Activated T-cell treated with anti-CD3 and anti-CD28 coated beads for 48 hours (primary cell): ENCODE measurements at regions not wholly inside any gene's neighbourhood (a gene's known extent, or its start where the extent isn't known, plus 50 kb on each side); places are given as distances from the start of the nearest gene placed in this dataset.
"Not testable (repeated sequence)": the region's sequence is repeated elsewhere in the genome, so short reads cannot be mapped to it uniquely, and the experiment has no call there.

Experiments
- DNase-seq: peaks from one replicate; pipeline ENCODE4 v3.0.0-alpha.2; 2020; ENCODE audit warnings: low read depth

GRCh38 chr2:43018179-43019024 lies 208.0 kb downstream of the ZFP36L2 start:
- no peak for DNase-seq

GRCh38 chr2:43013821-43014345 lies 212.5 kb downstream of the ZFP36L2 start:
- DNase-seq = no peak

DNA sequence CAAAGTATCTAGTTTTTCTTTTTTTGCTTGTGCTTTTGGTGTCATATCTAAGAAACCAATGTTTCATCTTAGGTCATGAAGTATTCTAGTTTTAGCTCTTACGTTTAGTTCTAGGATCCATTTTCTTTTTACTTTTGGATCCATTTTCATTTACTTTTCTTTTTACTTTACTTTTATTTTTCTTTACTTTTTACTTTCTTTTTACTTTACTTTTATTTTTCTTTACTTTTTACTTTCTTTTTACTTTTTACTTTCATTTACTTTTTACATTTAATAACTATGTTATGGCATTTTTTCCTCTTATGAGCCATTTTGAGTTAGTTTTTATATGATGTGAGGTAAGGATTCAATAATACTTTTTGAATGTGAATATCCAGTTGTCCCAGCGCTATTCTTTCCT lies 213.4 kb downstream of the ZFP36L2 start:
- no peak for DNase-seq

DNA sequence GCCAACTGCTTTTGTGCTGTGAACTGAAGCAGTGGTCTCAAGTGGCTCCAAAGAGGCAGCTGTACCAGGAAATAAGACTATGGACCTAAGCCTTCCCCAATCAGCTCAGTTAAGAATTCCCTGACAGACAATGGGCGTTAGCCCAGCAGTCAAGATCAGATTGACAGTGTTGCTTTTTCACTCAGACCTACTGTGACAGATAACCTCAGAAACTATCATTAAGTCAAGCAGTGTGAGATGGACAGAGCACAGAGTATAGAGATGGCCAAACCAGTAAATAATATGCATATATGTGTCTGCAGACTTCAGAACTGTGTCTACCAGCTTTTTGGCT lies 215.3 kb downstream of the ZFP36L2 start:
- no peak for DNase-seq

DNA sequence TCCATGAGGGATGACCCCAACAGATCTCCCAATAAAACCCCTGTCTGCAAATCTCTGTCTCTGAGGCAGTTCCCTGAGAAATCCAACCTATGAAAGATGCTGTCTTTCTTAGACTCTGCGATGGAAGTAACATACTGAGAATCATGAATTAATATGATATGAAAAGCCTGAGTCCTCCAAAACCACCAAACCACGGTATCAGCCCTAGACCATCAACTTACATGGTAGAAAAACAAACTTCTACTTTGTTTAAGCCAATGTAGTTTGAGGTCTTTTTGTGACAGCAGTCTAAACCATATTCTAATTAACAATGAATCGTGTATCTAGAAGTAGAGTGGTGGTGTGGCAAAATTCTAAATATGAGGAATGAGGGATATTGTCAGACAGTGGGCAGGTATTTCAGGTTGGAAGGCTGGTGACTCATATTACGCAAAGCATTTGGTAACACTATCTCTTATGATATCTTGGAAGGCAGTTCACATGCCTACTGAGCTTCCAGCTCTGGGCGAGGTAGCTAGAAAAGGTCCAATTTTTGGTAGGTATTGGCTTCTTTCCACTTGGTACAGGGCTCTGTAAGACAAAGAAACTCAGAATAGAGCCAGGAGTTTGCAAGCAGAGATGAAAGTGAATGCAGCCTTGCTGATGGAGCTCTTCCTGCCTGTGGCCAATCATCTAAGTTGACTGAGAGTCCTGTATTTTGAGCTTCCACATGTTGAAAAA lies 215.8 kb downstream of the ZFP36L2 start:
- no peak for DNase-seq

DNA sequence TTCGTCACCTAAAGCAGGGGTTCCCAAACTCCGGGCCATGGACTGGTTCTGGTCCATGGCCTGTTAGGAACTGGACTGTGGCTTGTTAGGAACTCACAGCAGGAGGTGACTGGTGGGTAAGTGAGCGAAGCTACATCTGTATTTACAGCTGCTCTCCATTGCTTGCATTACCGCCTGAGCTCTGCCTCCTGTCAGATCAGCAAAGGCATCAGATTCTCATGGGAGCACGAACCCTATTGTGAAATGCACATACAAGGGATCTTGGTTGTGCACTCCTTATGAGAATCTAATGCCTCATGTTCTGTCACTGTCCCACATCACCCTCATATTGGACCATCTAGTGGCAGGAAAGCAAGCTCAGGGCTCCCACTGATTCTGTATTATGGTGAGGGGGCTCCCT lies 217.0 kb downstream of the ZFP36L2 start:
- DNase-seq = no peak

GRCh38 chr2:43008388-43008787 lies 216.0 kb upstream of the HAAO start:
- DNase-seq = no peak

DNA sequence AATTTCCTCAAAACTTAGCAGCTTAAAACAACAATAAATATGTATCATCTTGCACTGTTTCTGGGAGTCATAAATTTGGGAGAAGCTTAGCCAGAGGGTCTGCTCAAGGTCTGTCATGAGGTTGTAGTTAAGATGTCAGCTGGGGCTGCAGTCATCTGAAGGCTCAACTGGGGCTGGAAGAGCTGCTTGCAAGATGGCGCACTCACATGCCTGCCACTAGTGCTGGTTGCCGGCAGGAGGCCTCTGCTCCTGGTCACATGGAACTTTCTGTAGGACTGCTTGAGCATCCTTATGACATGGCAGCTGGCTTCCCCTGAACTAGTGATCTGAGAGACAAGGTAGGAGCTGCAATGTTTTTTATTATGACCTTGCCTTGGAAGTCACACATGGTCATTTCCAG lies 215.5 kb upstream of the HAAO start:
- no peak for DNase-seq

- no peak for DNase-seq
These were observed 214.6 kb upstream of the HAAO start for GRCh38 chr2:43006834-43007543.

- no peak for DNase-seq
These were observed 213.8 kb upstream of the HAAO start for GRCh38 chr2:43005975-43006833.

DNA sequence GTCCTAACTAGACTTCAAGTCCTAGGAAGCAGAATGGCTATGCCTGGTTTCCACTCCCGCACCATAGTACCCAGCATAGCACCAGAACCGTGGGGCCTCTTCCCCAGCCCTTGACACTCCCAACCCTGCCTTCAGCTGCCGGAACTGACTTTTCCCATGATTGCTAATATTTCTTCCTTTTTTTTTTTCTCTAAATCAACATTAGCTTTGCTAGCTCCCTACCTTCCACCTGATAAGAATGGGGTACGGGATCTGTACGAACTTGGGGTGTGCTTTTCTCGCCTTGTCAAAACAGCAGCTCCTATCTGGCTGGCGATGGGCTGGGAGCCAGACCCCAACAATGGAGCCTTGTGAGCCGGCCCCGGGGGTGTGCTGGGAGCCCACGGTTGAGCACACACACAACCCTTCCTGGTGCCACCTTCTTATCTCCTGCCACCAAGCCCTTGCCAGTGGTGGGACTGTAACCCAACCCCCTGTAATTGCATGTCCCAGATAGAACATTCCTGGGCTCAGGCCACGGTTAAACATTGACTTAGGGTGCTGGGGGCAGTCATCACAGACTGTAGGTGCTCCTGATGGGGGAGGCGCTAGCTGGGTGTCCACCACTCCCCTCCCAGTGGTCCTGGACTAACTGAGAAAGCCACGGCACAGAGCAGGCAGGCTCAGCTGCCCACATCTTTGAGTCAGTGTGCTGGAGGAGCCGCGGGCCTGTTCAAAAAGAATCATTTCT lies 213.0 kb upstream of the HAAO start:
- DNase-seq = no peak

- DNase-seq = no peak
These were observed 212.5 kb upstream of the HAAO start for GRCh38 chr2:43004879-43005244.

GRCh38 chr2:43004126-43004865 lies 211.9 kb upstream of the HAAO start:
- DNase-seq = not testable (repeated sequence)

- DNase-seq = no peak
These were observed 211.3 kb upstream of the HAAO start for GRCh38 chr2:43003702-43004101.

DNA sequence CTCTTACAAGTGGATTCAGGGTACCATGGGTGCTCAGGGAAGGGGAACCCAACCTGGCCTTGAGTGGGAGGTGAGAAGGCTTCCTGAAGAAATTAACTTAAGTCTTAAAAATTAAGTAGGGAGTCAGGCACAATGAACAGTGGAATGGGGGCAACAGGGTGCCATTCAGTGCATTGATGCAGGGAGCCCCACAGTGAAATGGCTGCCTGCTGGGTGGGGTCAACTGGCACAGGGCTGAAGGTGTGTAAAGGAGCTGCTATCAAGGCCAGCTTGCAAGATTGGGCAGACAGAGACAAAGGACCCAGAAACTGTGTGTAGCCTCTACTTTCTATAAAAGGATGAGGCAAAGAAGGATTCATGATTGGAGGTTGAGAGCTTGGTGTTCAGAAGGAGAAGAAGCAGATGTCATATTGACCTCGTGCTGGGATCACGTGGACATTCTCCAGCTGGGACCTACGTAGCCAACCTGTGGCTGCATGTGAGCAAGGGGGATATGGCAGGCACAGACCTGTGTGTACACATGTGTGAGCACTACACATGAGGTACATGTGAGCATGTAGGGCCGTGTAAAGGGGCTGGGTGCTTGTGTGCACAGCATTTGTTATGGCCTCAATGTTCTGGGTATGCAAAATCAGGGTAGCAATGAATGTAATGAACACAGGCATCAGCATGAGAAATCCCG lies 209.5 kb upstream of the HAAO start:
- DNase-seq = no peak

- no peak for DNase-seq
These were observed 208.6 kb upstream of the HAAO start for GRCh38 chr2:43001055-43001378.

DNA sequence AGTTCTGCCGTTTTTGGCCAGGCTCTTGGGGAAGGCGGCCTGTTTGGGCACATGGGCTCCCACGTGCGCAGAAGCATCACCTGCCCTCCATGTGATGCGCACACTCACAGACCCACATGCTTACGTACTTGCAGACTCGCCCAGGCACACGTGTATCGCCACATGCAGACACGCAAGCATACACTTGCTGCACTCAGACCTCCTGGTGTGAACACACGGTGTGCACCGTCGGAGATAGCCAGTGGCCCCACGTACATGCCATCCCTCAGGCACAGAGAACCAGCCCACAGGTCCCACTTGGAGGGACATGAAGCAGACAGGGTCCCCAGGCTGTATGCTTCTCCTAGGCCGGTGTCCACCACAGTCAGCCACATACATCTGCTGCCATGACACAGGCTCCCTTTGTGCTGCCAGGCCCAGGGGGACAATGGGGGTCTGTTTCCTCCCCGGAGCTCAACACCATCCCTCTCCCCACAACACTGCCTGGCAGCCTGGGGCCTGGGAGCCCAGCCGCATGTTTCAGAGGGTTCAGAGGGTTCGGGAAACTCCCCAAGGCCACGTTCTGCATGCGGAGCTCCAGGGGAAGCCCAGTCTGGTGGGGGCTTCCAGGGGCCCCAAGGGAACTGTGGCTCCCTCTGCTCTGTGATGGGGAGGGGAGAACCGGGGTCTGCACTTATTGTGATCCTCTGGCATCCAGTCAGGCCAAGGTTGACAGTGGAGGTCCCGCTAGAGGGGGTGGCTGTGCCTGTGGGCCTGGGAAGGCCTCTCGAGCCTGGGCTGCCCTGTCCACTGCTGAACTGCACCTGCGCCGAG lies 208.1 kb upstream of the HAAO start:
- no peak for DNase-seq

- DNase-seq = no peak
These were observed 207.5 kb upstream of the HAAO start for GRCh38 chr2:42999856-43000241.

- no peak for DNase-seq
These were observed 207.0 kb upstream of the HAAO start for GRCh38 chr2:42999391-42999841.
